ENCODE measurements at regions not wholly inside any gene's neighbourhood (a gene's known extent, or its start where the extent isn't known, plus 50 kb on each side); places are given as distances from the start of the nearest gene placed in this dataset.

DNA sequence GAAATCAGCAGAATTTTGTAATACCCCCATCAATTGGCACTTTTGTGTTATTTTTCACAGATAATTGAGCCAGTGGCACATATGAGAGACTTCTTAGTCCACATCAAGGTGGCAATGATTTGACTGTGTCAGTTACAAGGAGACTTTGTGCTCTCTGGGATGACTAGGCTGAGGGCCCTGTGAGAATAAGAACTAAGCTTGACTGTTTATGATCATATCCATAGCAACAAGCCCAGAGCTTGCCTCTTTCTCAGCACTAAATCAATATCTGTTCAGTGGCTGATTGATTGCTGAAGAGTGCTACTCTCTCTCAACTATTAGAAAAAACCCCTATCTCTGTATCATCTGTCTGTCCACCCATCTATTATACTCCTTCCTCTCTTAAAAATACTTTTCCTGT lies 185.3 kb upstream of the PLPP4 start:
- H3K4me3 Mint-ChIP-seq = no peak overlapping the region
- H3K27ac Mint-ChIP-seq = no peak overlapping the region
- no peak for TF ChIP-seq CTCF (IDR thresholded peaks at IDR 0.05; ENCODE audit: unreplicated experiment in 3 of 3)
- no peaks in the 10 kb centered on the region for H3K4me1 Mint-ChIP-seq
- no peaks in the 10 kb centered on the region for H3K27me3 Mint-ChIP-seq (ENCODE audit: low read depth)
- no peaks in the 10 kb centered on the region for H3K36me3 Mint-ChIP-seq (ENCODE audit: low read depth)
- H3K9me3 Mint-ChIP-seq = peaks cover 14% of the 10 kb centered on the region

DNA sequence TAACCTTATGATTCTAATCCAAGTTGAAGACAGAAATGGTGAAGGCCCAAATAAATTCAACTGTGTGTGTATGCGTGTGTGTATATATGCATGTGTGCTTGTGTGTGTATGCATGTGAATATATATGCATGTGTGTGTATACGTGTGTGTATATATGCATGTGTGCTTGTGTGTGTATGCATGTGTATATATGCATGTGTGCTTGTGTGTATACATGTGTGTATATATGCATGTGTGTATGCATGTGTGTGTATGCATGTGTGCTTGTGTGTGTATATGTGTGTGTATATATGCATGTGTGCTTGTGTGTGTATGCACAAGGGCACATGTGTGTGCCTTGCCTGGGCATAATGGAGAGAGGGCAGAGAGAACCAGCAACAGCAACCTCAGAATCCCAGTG lies 184.7 kb upstream of the PLPP4 start:
- no peak overlapping the region for H3K4me3 Mint-ChIP-seq
- H3K27me3 Mint-ChIP-seq (ENCODE audit: low read depth) = no peaks in the 10 kb centered on the region
- TF ChIP-seq CTCF (IDR thresholded peaks at IDR 0.05; ENCODE audit: unreplicated experiment in 3 of 3) = no peak
- H3K36me3 Mint-ChIP-seq (ENCODE audit: low read depth) = no peaks in the 10 kb centered on the region
- H3K4me1 Mint-ChIP-seq = no peaks in the 10 kb centered on the region
- no peak overlapping the region for H3K27ac Mint-ChIP-seq
- H3K9me3 Mint-ChIP-seq = peaks cover 14% of the 10 kb centered on the region

DNA sequence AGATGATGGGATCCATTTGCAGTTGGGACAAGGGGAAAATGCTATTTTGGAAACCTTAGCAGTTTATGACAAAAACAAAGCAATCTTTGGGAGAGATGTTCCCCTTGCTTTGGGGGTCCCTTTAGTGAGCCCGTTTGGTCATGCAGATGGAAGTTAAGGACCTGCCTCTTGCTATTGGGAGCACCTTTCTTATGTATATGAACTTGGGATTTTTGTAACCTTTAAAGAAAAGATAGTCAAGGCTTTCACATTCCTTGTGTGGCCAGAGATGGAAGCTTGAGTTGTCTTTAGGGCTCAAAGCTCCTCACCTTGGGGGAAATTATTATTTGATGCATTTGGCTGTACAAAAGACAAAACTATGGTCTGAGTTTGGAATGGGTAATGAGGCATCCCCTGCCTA lies 179.0 kb upstream of the PLPP4 start:
- no peak overlapping the region for H3K27ac Mint-ChIP-seq

DNA sequence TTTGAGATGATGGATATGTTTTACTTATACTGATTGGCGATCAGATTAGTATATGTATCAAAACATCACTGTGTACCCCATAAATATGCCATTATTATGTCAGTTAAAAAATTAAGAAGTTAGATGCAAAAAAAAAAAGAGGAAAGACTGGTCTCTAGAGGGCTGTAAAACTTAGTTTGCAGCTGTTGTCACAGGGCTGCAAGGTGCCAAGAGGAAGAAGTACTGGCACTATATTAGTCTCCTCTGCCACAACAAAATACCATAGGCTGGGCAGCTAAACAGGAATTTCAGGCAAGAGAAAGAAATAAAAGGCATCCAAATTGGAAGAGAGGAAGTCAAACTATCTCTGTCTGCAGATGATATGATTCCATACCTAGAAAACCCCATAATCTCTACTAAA lies 177.8 kb upstream of the PLPP4 start:
- peaks cover 2% of the 10 kb centered on the region for H3K9me3 Mint-ChIP-seq
- no peak overlapping the region for H3K27ac Mint-ChIP-seq
- peaks cover 5% of the 10 kb centered on the region for H3K4me1 Mint-ChIP-seq
- no peak overlapping the region for H3K4me3 Mint-ChIP-seq
- peaks cover 4% of the 10 kb centered on the region for H3K27me3 Mint-ChIP-seq (ENCODE audit: low read depth)
- H3K36me3 Mint-ChIP-seq (ENCODE audit: low read depth) = no peaks in the 10 kb centered on the region
- no peak for TF ChIP-seq CTCF (IDR thresholded peaks at IDR 0.05; ENCODE audit: unreplicated experiment in 3 of 3)

More for the DNA sequence above, 179.0 kb upstream of the PLPP4 start:
- no peak for TF ChIP-seq CTCF (IDR thresholded peaks at IDR 0.05; ENCODE audit: unreplicated experiment in 3 of 3)
- H3K4me1 Mint-ChIP-seq = peaks cover 3% of the 10 kb centered on the region
- H3K36me3 Mint-ChIP-seq (ENCODE audit: low read depth) = no peaks in the 10 kb centered on the region
- peaks cover 2% of the 10 kb centered on the region for H3K9me3 Mint-ChIP-seq
- H3K27me3 Mint-ChIP-seq (ENCODE audit: low read depth) = peaks cover 4% of the 10 kb centered on the region
- H3K4me3 Mint-ChIP-seq = no peak overlapping the region

DNA sequence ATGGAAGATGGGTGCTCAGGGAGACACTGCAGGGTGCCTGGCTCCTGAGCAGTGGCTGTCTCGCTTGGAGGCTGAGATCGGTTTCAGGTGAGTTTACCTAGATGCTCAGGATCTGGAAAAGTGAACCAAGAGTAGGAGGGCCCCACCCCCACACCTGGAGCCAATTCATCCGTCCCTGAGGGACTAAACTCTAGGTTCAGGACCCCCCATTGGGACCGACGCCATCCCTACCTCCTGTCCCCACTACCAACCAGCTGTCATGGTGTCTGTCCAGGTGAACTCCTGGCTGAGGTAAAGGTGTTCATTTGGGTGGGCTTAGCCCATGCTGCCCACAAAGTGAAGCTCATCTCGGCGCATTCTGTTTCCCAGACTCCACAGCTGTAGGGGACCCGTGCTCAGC lies 174.6 kb upstream of the PLPP4 start:
- Mint-ChIP-seq H3K4me3 (no peak overlapping the region), H3K27me3 (ENCODE audit: low read depth) (peaks cover 4% of the 10 kb centered on the region), H3K36me3 (ENCODE audit: low read depth) (no peaks in the 10 kb centered on the region), H3K9me3 (no peaks in the 10 kb centered on the region), H3K27ac (no peak overlapping the region), H3K4me1 (peaks cover 5% of the 10 kb centered on the region)
- no peak for TF ChIP-seq CTCF (IDR thresholded peaks at IDR 0.05; ENCODE audit: unreplicated experiment in 3 of 3)

GRCh38 chr10:120282846-120283492 lies 174.1 kb upstream of the PLPP4 start:
- no peak overlapping the region for H3K4me3 Mint-ChIP-seq

More at GRCh38 chr10:120282846-120283492, 174.1 kb upstream of the PLPP4 start:
- no peak for TF ChIP-seq CTCF (IDR thresholded peaks at IDR 0.05; ENCODE audit: unreplicated experiment in 3 of 3)
- peaks cover 4% of the 10 kb centered on the region for H3K27me3 Mint-ChIP-seq (ENCODE audit: low read depth)
- no peaks in the 10 kb centered on the region for H3K36me3 Mint-ChIP-seq (ENCODE audit: low read depth)
- no peak overlapping the region for H3K27ac Mint-ChIP-seq
- no peaks in the 10 kb centered on the region for H3K9me3 Mint-ChIP-seq
- peaks cover 5% of the 10 kb centered on the region for H3K4me1 Mint-ChIP-seq
